ENCODE measurements at regions not wholly inside any gene's neighbourhood (a gene's known extent, or its start where the extent isn't known, plus 50 kb on each side); places are given as distances from the start of the nearest gene placed in this dataset.

DNA sequence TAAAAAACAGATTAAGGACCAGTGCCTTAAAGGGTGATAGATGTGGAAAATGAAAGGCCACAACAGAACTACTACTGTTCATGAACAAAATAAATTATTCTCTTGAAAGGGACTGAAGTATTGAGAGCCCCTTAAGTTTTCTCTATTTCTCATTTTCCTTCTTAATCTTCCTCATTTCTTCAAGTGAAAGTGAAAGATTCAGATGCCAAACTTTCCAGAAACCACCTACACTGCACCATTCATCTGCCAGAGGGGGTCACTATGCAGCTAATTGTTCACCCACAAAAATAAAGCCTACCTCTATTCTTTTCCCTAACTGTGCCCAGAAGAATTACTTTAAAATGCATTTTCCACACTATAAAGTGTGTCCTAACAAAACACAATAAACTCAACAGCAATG, 140.1 kb downstream of the NR4A2 start:
- no peaks in the 10 kb centered on the region for H3K27me3 ChIP-seq (ENCODE audit: control insufficient read depth, insufficient read depth, low read length)
- no peaks in the 10 kb centered on the region for H3K9me3 ChIP-seq (ENCODE audit: control insufficient read depth, low read length)
- no peak overlapping the region for H3K4me3 ChIP-seq (ENCODE audit: low read length)
- H3K9ac ChIP-seq (ENCODE audit: low read length), result no peak overlapping the region
- H3K36me3 ChIP-seq (ENCODE audit: control insufficient read depth, insufficient read depth, low read length), result no peaks in the 10 kb centered on the region
- peaks cover 35% of the 10 kb centered on the region for H3K4me1 ChIP-seq (ENCODE audit: control insufficient read depth, insufficient read depth, low read length)

DNA sequence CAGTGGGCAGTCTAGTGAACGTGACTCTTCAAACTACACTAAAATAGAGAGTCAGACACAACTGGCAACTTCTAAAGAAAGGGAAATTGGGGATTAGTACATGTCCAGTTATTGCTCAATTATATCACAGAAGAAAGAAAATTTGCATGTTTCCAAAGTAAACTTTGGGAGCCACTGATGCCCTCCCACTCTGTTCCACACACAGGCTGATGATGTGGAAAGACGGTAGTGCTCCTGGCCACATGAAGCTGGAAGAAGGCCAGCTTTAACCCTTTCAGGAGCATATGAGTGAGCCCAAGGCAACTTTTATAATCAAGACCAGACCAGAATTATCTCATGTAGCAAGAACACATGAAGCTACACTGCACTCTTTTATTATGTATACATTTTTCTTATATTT, 141.0 kb downstream of the NR4A2 start:
- Histone ChIP-seq H3K9ac (ENCODE audit: low read length) (no peak overlapping the region), H3K4me3 (ENCODE audit: low read length) (no peak overlapping the region)

DNA sequence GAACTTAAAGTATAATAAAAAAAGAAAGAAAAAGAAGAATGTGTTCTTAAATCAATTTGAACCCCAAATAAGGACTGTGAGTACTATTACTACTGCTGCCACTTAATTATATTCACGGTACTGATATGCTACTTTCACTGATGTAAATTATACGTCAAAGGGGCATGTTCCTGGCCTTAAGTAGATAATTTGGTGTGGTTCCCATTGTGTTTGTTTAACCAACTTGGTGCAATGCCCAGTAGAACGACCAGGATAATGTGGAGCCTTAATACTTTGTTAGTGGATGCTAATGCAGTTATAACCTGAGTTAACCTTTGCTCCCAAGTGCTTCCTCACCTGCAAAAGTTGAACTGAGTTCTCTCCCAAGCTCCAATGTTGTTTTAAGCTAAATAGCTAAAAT, 142.0 kb downstream of the NR4A2 start:
- no peaks in the 10 kb centered on the region for H3K9me3 ChIP-seq (ENCODE audit: control insufficient read depth, low read length)
- no peaks in the 10 kb centered on the region for H3K27me3 ChIP-seq (ENCODE audit: control insufficient read depth, insufficient read depth, low read length)
- H3K4me3 ChIP-seq (ENCODE audit: low read length), result no peak overlapping the region
- peaks cover 35% of the 10 kb centered on the region for H3K4me1 ChIP-seq (ENCODE audit: control insufficient read depth, insufficient read depth, low read length)
- H3K36me3 ChIP-seq (ENCODE audit: control insufficient read depth, insufficient read depth, low read length), result no peaks in the 10 kb centered on the region
- no peak overlapping the region for H3K9ac ChIP-seq (ENCODE audit: low read length)

More for the DNA sequence above, 141.0 kb downstream of the NR4A2 start:
- H3K36me3 ChIP-seq (ENCODE audit: control insufficient read depth, insufficient read depth, low read length), result no peaks in the 10 kb centered on the region
- no peaks in the 10 kb centered on the region for H3K9me3 ChIP-seq (ENCODE audit: control insufficient read depth, low read length)
- no peaks in the 10 kb centered on the region for H3K27me3 ChIP-seq (ENCODE audit: control insufficient read depth, insufficient read depth, low read length)
- H3K4me1 ChIP-seq (ENCODE audit: control insufficient read depth, insufficient read depth, low read length), result peaks cover 35% of the 10 kb centered on the region

DNA sequence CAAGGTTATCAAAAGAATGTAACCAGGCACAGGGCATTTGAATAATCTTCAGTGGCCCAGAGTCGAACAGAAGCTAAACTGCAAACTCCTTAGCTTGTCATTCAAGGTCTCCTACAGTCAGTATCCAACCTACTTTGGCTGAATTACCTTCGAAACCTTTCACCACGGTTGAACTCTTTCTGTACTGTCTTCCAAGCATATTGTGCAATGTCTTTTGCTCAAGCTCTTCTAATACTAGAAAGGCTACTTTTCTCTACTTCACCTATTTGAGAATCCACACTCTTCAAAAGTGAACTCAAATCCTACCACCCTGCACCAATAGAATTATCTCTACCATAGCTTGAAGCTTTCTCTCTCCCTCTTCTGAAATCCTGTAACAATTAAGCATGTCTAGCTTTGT, 142.9 kb downstream of the NR4A2 start:
- no peaks in the 10 kb centered on the region for H3K27me3 ChIP-seq (ENCODE audit: control insufficient read depth, insufficient read depth, low read length)
- no peaks in the 10 kb centered on the region for H3K36me3 ChIP-seq (ENCODE audit: control insufficient read depth, insufficient read depth, low read length)
- H3K4me1 ChIP-seq (ENCODE audit: control insufficient read depth, insufficient read depth, low read length), result peaks cover 35% of the 10 kb centered on the region
- H3K4me3 ChIP-seq (ENCODE audit: low read length), result no peak overlapping the region
- no peaks in the 10 kb centered on the region for H3K9me3 ChIP-seq (ENCODE audit: control insufficient read depth, low read length)
- peak overlapping the region; percentile 45 for H3K9ac ChIP-seq (ENCODE audit: low read length)

DNA sequence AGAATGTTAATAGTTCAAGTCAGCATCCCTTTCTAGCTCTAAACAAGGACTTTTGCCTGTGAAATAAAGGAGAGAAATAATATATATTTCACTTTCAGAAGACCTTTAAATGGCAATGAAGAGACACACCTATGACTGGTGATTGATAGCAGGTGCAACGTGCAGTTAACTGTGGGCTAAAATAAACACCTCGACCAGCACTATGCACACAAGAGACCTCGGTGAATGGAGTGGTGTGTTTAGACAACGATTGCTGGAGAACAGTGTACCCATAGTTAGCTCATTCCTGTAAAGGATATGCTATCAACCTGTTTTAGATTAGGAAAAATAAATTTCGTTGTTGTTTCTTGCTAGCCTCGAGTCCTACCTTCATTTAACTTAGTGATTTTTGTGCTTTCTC, 143.4 kb downstream of the NR4A2 start:
- Histone ChIP-seq H3K9ac (ENCODE audit: low read length) (peak overlapping the region; percentile 45), H3K9me3 (ENCODE audit: control insufficient read depth, low read length) (no peaks in the 10 kb centered on the region), H3K27me3 (ENCODE audit: control insufficient read depth, insufficient read depth, low read length) (no peaks in the 10 kb centered on the region), H3K36me3 (ENCODE audit: control insufficient read depth, insufficient read depth, low read length) (no peaks in the 10 kb centered on the region), H3K4me3 (ENCODE audit: low read length) (no peak overlapping the region), H3K4me1 (ENCODE audit: control insufficient read depth, insufficient read depth, low read length) (peaks cover 35% of the 10 kb centered on the region)

DNA sequence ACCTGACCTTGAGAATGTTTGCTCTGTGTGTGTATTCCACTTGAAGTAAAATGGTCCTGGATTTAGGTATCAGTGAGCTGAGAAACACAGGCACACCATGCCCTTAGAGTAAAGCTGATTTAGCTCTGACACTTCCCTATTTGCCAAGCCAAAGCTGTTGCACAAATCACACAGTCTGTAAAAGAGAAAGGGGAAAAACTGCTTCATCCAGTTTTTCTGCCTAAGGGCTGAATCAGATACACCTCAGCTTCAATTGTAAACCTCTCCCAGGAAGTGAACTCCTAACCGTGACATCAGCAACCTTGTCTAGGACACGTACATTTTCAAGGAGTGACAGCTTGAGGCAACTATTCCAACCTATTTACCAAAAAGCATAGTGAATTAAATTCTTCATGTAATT, 150.4 kb downstream of the NR4A2 start:
- Histone ChIP-seq H3K4me1 (ENCODE audit: control insufficient read depth, insufficient read depth, low read length) (peaks cover 22% of the 10 kb centered on the region), H3K4me3 (ENCODE audit: low read length) (no peak overlapping the region), H3K9me3 (ENCODE audit: control insufficient read depth, low read length) (no peaks in the 10 kb centered on the region), H3K36me3 (ENCODE audit: control insufficient read depth, insufficient read depth, low read length) (no peaks in the 10 kb centered on the region), H3K9ac (ENCODE audit: low read length) (peak overlapping the region; percentile 31), H3K27me3 (ENCODE audit: control insufficient read depth, insufficient read depth, low read length) (no peaks in the 10 kb centered on the region)

DNA sequence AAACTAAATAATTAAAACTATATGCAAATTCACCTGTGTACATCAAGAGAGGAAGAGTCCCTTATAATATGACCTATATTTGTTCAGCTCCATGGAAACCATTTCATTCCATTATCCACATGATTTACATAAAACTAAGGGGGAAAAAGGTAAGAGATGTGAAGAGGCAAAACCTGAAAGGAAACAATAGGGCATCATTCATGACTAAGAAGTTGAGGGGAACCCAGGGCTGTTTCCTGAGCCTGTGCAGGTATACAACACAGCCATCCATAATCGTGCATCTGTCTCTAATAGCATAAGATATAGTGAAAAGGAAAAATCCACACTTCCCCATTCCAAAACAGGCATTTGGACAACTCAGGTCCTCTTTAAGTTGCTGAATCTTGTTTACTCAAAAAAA, 151.3 kb downstream of the NR4A2 start:
- no peaks in the 10 kb centered on the region for H3K9me3 ChIP-seq (ENCODE audit: control insufficient read depth, low read length)
- peak overlapping the region; percentile 31 for H3K9ac ChIP-seq (ENCODE audit: low read length)
- H3K27me3 ChIP-seq (ENCODE audit: control insufficient read depth, insufficient read depth, low read length), result no peaks in the 10 kb centered on the region
- peaks cover 22% of the 10 kb centered on the region for H3K4me1 ChIP-seq (ENCODE audit: control insufficient read depth, insufficient read depth, low read length)
- H3K4me3 ChIP-seq (ENCODE audit: low read length), result no peak overlapping the region
- H3K36me3 ChIP-seq (ENCODE audit: control insufficient read depth, insufficient read depth, low read length), result no peaks in the 10 kb centered on the region

DNA sequence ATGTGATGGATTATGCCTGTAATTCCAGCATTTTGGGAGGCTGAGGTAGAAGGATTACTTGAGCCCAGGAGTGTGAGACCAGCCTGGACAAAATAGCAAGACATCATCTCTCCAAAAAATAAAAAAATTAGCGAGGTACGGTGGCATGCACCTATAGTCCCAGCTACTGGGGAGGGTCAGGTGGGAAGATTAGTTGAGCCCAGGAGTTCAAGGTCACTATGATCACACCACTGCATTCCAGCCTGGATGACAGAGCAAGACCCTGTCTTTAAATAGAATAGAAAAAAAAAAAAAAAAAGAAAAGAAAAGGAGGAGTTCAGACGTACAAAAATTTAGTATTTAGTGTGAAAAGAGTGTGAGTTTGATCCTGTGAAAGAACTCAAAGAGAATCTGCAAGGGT, 154.9 kb downstream of the NR4A2 start:
- no peak overlapping the region for H3K4me3 ChIP-seq (ENCODE audit: low read length)
- H3K9ac ChIP-seq (ENCODE audit: low read length), result no peak overlapping the region
- no peaks in the 10 kb centered on the region for H3K36me3 ChIP-seq (ENCODE audit: control insufficient read depth, insufficient read depth, low read length)
- H3K4me1 ChIP-seq (ENCODE audit: control insufficient read depth, insufficient read depth, low read length), result peaks cover 19% of the 10 kb centered on the region
- H3K9me3 ChIP-seq (ENCODE audit: control insufficient read depth, low read length), result no peaks in the 10 kb centered on the region
- H3K27me3 ChIP-seq (ENCODE audit: control insufficient read depth, insufficient read depth, low read length), result no peaks in the 10 kb centered on the region

DNA sequence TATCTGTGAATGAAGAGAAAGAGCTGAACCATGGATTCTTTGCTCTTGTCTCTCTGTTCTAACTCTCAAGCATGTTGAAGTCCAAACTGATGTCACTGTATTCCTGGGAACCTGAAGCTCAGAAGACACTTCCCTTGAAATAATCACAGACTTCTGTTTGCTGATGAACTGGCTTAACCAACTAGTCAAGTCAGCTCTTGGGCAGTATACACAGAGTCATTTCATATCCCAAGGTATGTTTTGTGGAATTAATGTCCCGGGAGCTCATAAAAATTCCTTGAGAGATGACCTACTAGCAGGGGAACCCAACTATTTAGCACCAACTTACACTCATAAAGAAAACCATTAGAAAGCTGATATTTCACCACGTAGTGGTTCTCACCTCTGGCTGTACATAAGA, 156.6 kb downstream of the NR4A2 start:
- Histone ChIP-seq H3K4me3 (ENCODE audit: low read length) (no peak overlapping the region), H3K36me3 (ENCODE audit: control insufficient read depth, insufficient read depth, low read length) (no peaks in the 10 kb centered on the region), H3K4me1 (ENCODE audit: control insufficient read depth, insufficient read depth, low read length) (peaks cover 5% of the 10 kb centered on the region), H3K9ac (ENCODE audit: low read length) (no peak overlapping the region), H3K9me3 (ENCODE audit: control insufficient read depth, low read length) (no peaks in the 10 kb centered on the region), H3K27me3 (ENCODE audit: control insufficient read depth, insufficient read depth, low read length) (no peaks in the 10 kb centered on the region)

DNA sequence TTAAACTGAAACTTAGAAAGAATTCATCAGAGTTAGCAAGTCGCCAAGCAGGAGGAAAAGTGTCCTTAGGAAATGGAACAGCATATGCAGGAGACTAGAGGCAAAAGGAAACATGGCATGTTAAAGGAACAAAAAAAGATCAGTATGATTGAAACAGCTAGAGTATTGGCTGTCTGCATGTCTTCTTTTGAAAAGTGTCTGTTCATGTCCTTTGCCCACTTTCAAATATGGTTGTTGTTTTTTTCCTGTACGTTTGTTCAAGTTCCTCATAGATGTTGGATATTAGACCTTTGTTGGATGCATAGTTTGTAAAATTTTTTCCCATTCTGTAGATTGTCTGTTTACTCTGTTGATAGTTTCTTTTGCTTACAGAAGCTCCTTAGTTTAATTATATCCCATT, 161.6 kb downstream of the NR4A2 start:
- Histone ChIP-seq H3K9me3 (ENCODE audit: control insufficient read depth, low read length) (no peaks in the 10 kb centered on the region), H3K4me1 (ENCODE audit: control insufficient read depth, insufficient read depth, low read length) (no peaks in the 10 kb centered on the region), H3K27me3 (ENCODE audit: control insufficient read depth, insufficient read depth, low read length) (no peaks in the 10 kb centered on the region), H3K36me3 (ENCODE audit: control insufficient read depth, insufficient read depth, low read length) (no peaks in the 10 kb centered on the region), H3K9ac (ENCODE audit: low read length) (no peak overlapping the region), H3K4me3 (ENCODE audit: low read length) (no peak overlapping the region)

DNA sequence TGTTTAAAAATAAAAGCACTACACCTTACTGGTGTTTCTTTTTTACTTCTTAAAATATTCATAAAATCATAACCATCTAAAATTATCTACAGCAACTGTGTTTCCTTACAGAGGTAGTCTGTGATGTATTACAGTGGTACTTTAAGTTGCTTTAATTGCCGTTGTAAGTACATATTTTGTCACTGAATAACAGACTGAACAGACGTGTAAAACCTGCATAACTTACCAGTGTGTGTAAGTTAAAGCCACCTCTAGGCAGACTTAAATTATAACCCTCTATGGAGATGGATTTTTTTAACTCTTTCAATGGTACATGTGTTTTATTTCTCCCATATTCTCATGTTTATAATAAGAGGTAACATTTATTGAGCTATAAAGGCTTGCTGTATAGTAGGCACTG, 166.8 kb downstream of the NR4A2 start:
- Histone ChIP-seq H3K4me3 (ENCODE audit: low read length) (no peak overlapping the region), H3K9ac (ENCODE audit: low read length) (no peak overlapping the region), H3K27me3 (ENCODE audit: control insufficient read depth, insufficient read depth, low read length) (no peaks in the 10 kb centered on the region), H3K9me3 (ENCODE audit: control insufficient read depth, low read length) (no peaks in the 10 kb centered on the region), H3K36me3 (ENCODE audit: control insufficient read depth, insufficient read depth, low read length) (no peaks in the 10 kb centered on the region), H3K4me1 (ENCODE audit: control insufficient read depth, insufficient read depth, low read length) (peaks cover 5% of the 10 kb centered on the region)

DNA sequence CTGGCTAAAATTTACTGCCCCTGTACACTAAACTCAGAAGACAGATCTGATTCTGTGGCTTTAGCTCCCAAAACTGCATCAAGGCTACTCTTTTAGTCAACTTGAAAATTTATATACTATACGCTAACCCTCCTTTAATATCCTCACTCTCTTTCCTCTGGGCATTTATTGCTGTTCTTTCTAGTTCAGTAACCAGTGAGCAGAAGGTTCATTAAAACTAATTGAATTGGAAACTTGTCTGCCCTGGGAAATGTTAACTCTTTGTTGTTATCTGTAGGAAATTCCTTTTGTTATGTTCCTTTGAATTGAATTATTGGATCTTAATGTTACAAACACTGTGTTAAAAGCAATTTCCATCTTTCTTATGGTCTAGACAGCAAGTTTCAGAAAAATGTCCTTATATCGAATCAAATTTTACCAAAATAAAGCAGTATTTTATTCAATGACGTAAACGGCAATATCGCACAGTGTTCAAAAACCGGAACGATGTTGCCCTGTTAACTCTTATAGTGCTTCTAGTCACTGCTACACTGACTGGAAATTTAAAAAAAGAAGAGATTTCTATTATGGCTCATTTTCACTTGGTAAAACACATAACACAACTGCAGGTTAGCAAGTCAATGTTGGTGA, 168.3 kb downstream of the NR4A2 start:
- no peak overlapping the region for H3K4me3 ChIP-seq (ENCODE audit: low read length)

DNA sequence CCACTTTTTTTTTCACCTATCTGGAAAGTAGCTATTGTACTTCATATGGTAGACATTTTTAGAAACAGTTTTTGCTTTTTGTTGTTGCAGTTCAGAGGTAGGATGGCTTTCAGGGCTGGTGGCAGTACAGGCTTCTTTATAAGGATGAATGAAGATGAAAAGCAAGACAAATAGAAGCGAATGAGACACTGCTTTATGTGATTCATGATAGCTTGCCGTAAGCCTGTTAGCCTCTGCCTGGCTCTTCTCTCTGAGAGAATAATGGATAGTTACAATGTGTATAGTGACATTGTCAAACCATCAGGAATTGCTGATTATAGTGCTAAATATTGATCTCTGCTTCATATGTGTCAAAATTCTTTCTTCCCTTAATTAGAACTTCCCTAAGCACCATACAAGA, 173.7 kb downstream of the NR4A2 start:
- Histone ChIP-seq H3K27me3 (ENCODE audit: control insufficient read depth, insufficient read depth, low read length) (no peaks in the 10 kb centered on the region), H3K4me1 (ENCODE audit: control insufficient read depth, insufficient read depth, low read length) (peaks cover 5% of the 10 kb centered on the region), H3K9ac (ENCODE audit: low read length) (no peak overlapping the region), H3K9me3 (ENCODE audit: control insufficient read depth, low read length) (no peaks in the 10 kb centered on the region), H3K36me3 (ENCODE audit: control insufficient read depth, insufficient read depth, low read length) (no peaks in the 10 kb centered on the region), H3K4me3 (ENCODE audit: low read length) (no peak overlapping the region)

More for the DNA sequence above, 168.3 kb downstream of the NR4A2 start:
- Histone ChIP-seq H3K27me3 (ENCODE audit: control insufficient read depth, insufficient read depth, low read length) (no peaks in the 10 kb centered on the region), H3K36me3 (ENCODE audit: control insufficient read depth, insufficient read depth, low read length) (no peaks in the 10 kb centered on the region), H3K9me3 (ENCODE audit: control insufficient read depth, low read length) (no peaks in the 10 kb centered on the region), H3K4me1 (ENCODE audit: control insufficient read depth, insufficient read depth, low read length) (peaks cover 5% of the 10 kb centered on the region), H3K9ac (ENCODE audit: low read length) (no peak overlapping the region)
